H9 (cell line): ENCODE measurements at regions not wholly inside any gene's neighbourhood (a gene's known extent, or its start where the extent isn't known, plus 50 kb on each side); places are given as distances from the start of the nearest gene placed in this dataset.

Experiments
- DNase-seq: peaks from one replicate; pipeline ENCODE4 v3.0.0-alpha.2; 2017
- H2AFZ ChIP-seq: one replicate; pipeline ENCODE4 v1.6.1; 2013; ENCODE audit warnings: mild to moderate bottlenecking, low read length, control low read depth, moderate library complexity
- H2AK5ac ChIP-seq: 2 replicates; pipeline ENCODE4 v1.6.1; 2013; ENCODE audit warnings: low read length, control low read depth, mixed read lengths; ENCODE audit not compliant: insufficient read length
- H2BK120ac ChIP-seq: one replicate; pipeline ENCODE4 v1.6.1; 2013; ENCODE audit warnings: low read depth, mild to moderate bottlenecking, low read length, control low read depth, inconsistent platforms; ENCODE audit not compliant: poor library complexity, severe bottlenecking
- H2BK12ac ChIP-seq: 2 replicates; pipeline ENCODE4 v1.6.1; 2013; ENCODE audit warnings: low read length, control low read depth, mixed read lengths, low read depth; ENCODE audit not compliant: insufficient read length
- H2BK15ac ChIP-seq: 2 replicates; pipeline ENCODE4 v1.6.1; 2013; ENCODE audit warnings: low read depth, low read length, control low read depth
- H2BK20ac ChIP-seq: one replicate; pipeline ENCODE4 v1.6.1; 2013; ENCODE audit warnings: low read depth, mild to moderate bottlenecking, low read length, control low read depth, inconsistent platforms; ENCODE audit not compliant: poor library complexity, severe bottlenecking
- H2BK5ac ChIP-seq: 2 replicates; pipeline ENCODE4 v1.6.1; 2013; ENCODE audit warnings: low read length, control low read depth, mixed read lengths; ENCODE audit not compliant: insufficient read length
- H3K14ac ChIP-seq: 2 replicates; pipeline ENCODE4 v1.6.1; 2013; ENCODE audit warnings: low read length, control low read depth; ENCODE audit not compliant: insufficient read depth
- H3K18ac ChIP-seq: 2 replicates; pipeline ENCODE4 v1.6.1; 2013; ENCODE audit warnings: low read depth, mild to moderate bottlenecking, mixed read lengths, low read length, control low read depth; ENCODE audit not compliant: insufficient read length
- H3K23ac ChIP-seq: 2 replicates; pipeline ENCODE4 v1.6.1; 2013; ENCODE audit warnings: low read length, control low read depth, mixed read lengths, low read depth; ENCODE audit not compliant: insufficient read length
- H3K23me2 ChIP-seq: 2 replicates; pipeline ENCODE4 v1.6.1; 2013; ENCODE audit warnings: low read depth, mild to moderate bottlenecking, mixed read lengths, low read length, control low read depth; ENCODE audit not compliant: insufficient read length, poor library complexity, severe bottlenecking
- H3K27ac ChIP-seq: 2 replicates; pipeline ENCODE4 v1.5.1; 2013; ENCODE audit warnings: low read length, control low read depth, mixed read lengths, low read depth; ENCODE audit not compliant: insufficient read length
- H3K27me3 ChIP-seq: 2 replicates; pipeline ENCODE4 v1.6.1; 2013; ENCODE audit warnings: low read length, control low read depth, inconsistent platforms; ENCODE audit not compliant: insufficient read depth
- H3K4ac ChIP-seq: 2 replicates; pipeline ENCODE4 v1.6.1; 2013; ENCODE audit warnings: low read depth, mild to moderate bottlenecking, control low read depth, inconsistent platforms, low read length, moderate library complexity
- H3K4me1 ChIP-seq: 2 replicates; pipeline ENCODE4 v1.6.1; 2013; ENCODE audit warnings: low read length, control low read depth, inconsistent platforms; ENCODE audit not compliant: insufficient read depth
- H3K4me2 ChIP-seq: 2 replicates; pipeline ENCODE4 v1.6.1; 2013; ENCODE audit warnings: low read length, control low read depth, mixed read lengths; ENCODE audit not compliant: insufficient read length, insufficient read depth
- H3K56ac ChIP-seq: 2 replicates; pipeline ENCODE4 v1.6.1; 2013; ENCODE audit warnings: low read depth, mild to moderate bottlenecking, mixed read lengths, low read length, control low read depth; ENCODE audit not compliant: insufficient read length
- H3K79me1 ChIP-seq: 2 replicates; pipeline ENCODE4 v1.6.1; 2013; ENCODE audit warnings: low read depth, mild to moderate bottlenecking, moderate library complexity, low read length, control low read depth, inconsistent platforms; ENCODE audit not compliant: insufficient read depth, poor library complexity, severe bottlenecking
- H3K79me2 ChIP-seq: 2 replicates; pipeline ENCODE4 v1.6.1; 2013; ENCODE audit warnings: low read length, control low read depth, inconsistent platforms; ENCODE audit not compliant: insufficient read depth
- H3K9ac ChIP-seq: 2 replicates; pipeline ENCODE4 v1.6.1; 2013; ENCODE audit warnings: low read length, control low read depth, mixed read lengths; ENCODE audit not compliant: insufficient read length; ENCODE audit errors: extremely low read depth
- H3K9me3 ChIP-seq: one replicate; pipeline ENCODE4 v1.6.1; 2013; ENCODE audit warnings: low read depth, low read length, inconsistent platforms; ENCODE audit not compliant: control insufficient read depth
- H3T11ph ChIP-seq: one replicate; pipeline ENCODE4 v1.6.1; 2013; ENCODE audit warnings: mild to moderate bottlenecking, low read length, control low read depth, inconsistent platforms
- H4K20me1 ChIP-seq: one replicate; pipeline ENCODE4 v1.6.1; 2013; ENCODE audit not compliant: control insufficient read depth, insufficient read length, insufficient read depth
- H4K5ac ChIP-seq: 2 replicates; pipeline ENCODE4 v1.6.1; 2013; ENCODE audit warnings: low read depth, mild to moderate bottlenecking, mixed read lengths, low read length, control low read depth; ENCODE audit not compliant: insufficient read length
- H4K8ac ChIP-seq: replicated peaks from 2 replicates; pipeline ENCODE4 v1.6.1; 2013; ENCODE audit warnings: low read length, control low read depth, mixed read lengths, low read depth; ENCODE audit not compliant: insufficient read length
- H4K91ac ChIP-seq: 2 replicates; pipeline ENCODE4 v1.6.1; 2013; ENCODE audit warnings: low read depth, mild to moderate bottlenecking, moderate library complexity, mixed read lengths, low read length, control low read depth; ENCODE audit not compliant: insufficient read length
- H3K27ac Mint-ChIP-seq, 3 experiments: 2 replicates in 2 of 3; 3 replicates in 1 of 3; pipeline ENCODE4 v1.8.0; 2020 to 2021; ENCODE audit warnings: mixed read lengths in 3 of 3, mild to moderate bottlenecking in 1 of 3, moderate library complexity in 1 of 3
- H3K27me3 Mint-ChIP-seq: 2 replicates; pipeline ENCODE4 v1.8.0; 2021; ENCODE audit warnings: low read depth, mild to moderate bottlenecking, moderate library complexity, mixed read lengths
- H3K36me3 Mint-ChIP-seq, 3 experiments: 2 replicates in 2 of 3; 3 replicates in 1 of 3; pipeline ENCODE4 v1.8.0; 2020 to 2021; ENCODE audit warnings: low read depth in 3 of 3, mixed read lengths in 3 of 3; ENCODE audit not compliant: insufficient read depth in 1 of 3
- H3K4me1 Mint-ChIP-seq, 2 experiments: 2 replicates each; pipeline ENCODE4 v1.8.0; 2020; ENCODE audit warnings: mixed read lengths in 2 of 2
- H3K4me3 Mint-ChIP-seq, 2 experiments: 2 replicates in 1 of 2; 3 replicates in 1 of 2; pipeline ENCODE4 v1.8.0; 2020 to 2021; ENCODE audit warnings: mild to moderate bottlenecking in 2 of 2, mixed read lengths in 2 of 2, moderate library complexity in 1 of 2
- H3K9me3 Mint-ChIP-seq, 2 experiments: 2 replicates in 1 of 2; 3 replicates in 1 of 2; pipeline ENCODE4 v1.8.0; 2020; ENCODE audit warnings: mild to moderate bottlenecking in 2 of 2, mixed read lengths in 2 of 2, moderate library complexity in 1 of 2
- WGBS: extraction: QIAGEN DNeasy Blood & Tissue Kit; methylation state at CpG from one replicate; pipeline ENCODE4 v1.1.7; 2013; ENCODE audit warnings: missing lambda C conversion rate, low lambda C conversion rate, mixed read lengths; ENCODE audit not compliant: insufficient read length; ENCODE audit errors: extremely low coverage; 5-methylcytosine and 5-hydroxymethylcytosine counted together
- TF ChIP-seq, protein P1 (sequence below): fragments of 200-600 bp; sonication (generic); conservative IDR thresholded peaks from 3 replicates; pipeline ENCODE4 v1.8.0; 2021; ENCODE audit warnings: antibody characterized with exemption, mild to moderate bottlenecking

DNA sequence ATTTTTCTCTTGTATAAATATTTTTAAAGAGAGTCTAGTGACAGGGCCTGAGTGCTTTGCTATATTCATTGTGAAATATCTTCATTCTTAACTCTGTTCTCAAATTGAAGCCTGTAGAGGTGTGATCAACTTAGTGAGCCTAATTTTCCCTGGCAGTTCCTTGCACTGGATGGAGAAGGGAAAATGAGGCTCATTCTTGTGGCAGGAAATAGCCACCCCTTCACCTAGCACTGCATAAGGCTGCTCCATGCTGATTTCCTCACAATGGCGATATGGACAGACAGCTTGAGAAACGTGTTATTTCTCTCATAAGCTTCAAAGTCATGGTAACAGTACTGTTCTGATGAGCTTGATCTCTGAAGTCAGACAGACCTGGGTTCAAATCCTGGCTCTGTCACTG lies 146.2 kb downstream of the AKAP11 start:
- DNase-seq: no peak
- no peak overlapping the region for H4K5ac ChIP-seq
- no peak overlapping the region for H3K18ac ChIP-seq
- no peak overlapping the region for H4K91ac ChIP-seq
- H3K14ac ChIP-seq: no peak overlapping the region
- H2BK12ac ChIP-seq: no peak overlapping the region
- no peak overlapping the region for H3K23ac ChIP-seq
- Mint-ChIP-seq H3K27ac (no peak overlapping the region), H3K4me1 (0 out of 4 replicates have a peak, but pooled peaks cover 0 to 3% of the 10 kb centered on the region in 2 experiments), H3K9me3 (peaks cover under 1 to 1% of the 10 kb centered on the region in 2 experiments; a peak in 2 of 5 replicates), H3K4me3 (no peak overlapping the region), H3K36me3 (peaks cover 0 to 4% (median 0%) of the 10 kb centered on the region in 3 experiments; a peak in 3 of 7 replicates), H3K27me3 (no peaks in the 10 kb centered on the region; the same call in 1 of the 2 replicates)
- H3K23me2 ChIP-seq: no peaks in the 10 kb centered on the region
- no peak overlapping the region for H2AK5ac ChIP-seq
- no peak overlapping the region for H3K27ac ChIP-seq
- no peak overlapping the region for H2BK5ac ChIP-seq
- H3K9me3 ChIP-seq: no peaks in the 10 kb centered on the region
- no peak overlapping the region for H3K4ac ChIP-seq
- no CpG with 5 or more reads among the region's 2 CpGs for WGBS
- H3T11ph ChIP-seq: no peak overlapping the region
- H4K20me1 ChIP-seq: no peaks in the 10 kb centered on the region
- no peak overlapping the region for H2BK15ac ChIP-seq
- no peak overlapping the region for H2AFZ ChIP-seq
- no peak overlapping the region for H3K9ac ChIP-seq
- no peak overlapping the region for H3K4me2 ChIP-seq
- no peak overlapping the region for H3K56ac ChIP-seq
- no peaks in the 10 kb centered on the region for H3K27me3 ChIP-seq
- no peak overlapping the region for H4K8ac ChIP-seq
- no peak overlapping the region for H2BK20ac ChIP-seq
- no peaks in the 10 kb centered on the region for H3K79me1 ChIP-seq
- no peak overlapping the region for H2BK120ac ChIP-seq
- H3K79me2 ChIP-seq: no peaks in the 10 kb centered on the region
- TF ChIP-seq, protein P1, sequence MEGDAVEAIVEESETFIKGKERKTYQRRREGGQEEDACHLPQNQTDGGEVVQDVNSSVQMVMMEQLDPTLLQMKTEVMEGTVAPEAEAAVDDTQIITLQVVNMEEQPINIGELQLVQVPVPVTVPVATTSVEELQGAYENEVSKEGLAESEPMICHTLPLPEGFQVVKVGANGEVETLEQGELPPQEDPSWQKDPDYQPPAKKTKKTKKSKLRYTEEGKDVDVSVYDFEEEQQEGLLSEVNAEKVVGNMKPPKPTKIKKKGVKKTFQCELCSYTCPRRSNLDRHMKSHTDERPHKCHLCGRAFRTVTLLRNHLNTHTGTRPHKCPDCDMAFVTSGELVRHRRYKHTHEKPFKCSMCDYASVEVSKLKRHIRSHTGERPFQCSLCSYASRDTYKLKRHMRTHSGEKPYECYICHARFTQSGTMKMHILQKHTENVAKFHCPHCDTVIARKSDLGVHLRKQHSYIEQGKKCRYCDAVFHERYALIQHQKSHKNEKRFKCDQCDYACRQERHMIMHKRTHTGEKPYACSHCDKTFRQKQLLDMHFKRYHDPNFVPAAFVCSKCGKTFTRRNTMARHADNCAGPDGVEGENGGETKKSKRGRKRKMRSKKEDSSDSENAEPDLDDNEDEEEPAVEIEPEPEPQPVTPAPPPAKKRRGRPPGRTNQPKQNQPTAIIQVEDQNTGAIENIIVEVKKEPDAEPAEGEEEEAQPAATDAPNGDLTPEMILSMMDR: no peak
- H3K4me1 ChIP-seq: no peaks in the 10 kb centered on the region
